T-helper 17 cell (primary cell): ENCODE measurements at regions not wholly inside any gene's neighbourhood (a gene's known extent, or its start where the extent isn't known, plus 50 kb on each side); places are given as distances from the start of the nearest gene placed in this dataset.
"Not testable (repeated sequence)": the region's sequence is repeated elsewhere in the genome, so short reads cannot be mapped to it uniquely, and the experiment has no call there.

Source experiments
- ATAC-seq: fragments of 150-1000 bp; cut with Tn5 transposase; 2 replicates; pipeline ENCODE4 v1.10.0; 2021; ENCODE audit warnings: mild to moderate bottlenecking, moderate library complexity
- DNase-seq, 3 donors: peaks; one replicate each; pipeline versions ENCODE4 v3.0.0 to v3.0.0-alpha.2; 2020 to 2021
- H3K9me3 ChIP-seq: one replicate; pipeline ENCODE4 v1.7.0; 2013; ENCODE audit warnings: low read length, mild to moderate bottlenecking; ENCODE audit not compliant: control insufficient read depth, poor library complexity, severe bottlenecking
- H3K27ac Mint-ChIP-seq: one replicate; pipeline ENCODE4 v1.8.0; 2022; ENCODE audit warnings: mild to moderate bottlenecking, moderate library complexity, mixed read lengths
- H3K27me3 Mint-ChIP-seq: one replicate; pipeline ENCODE4 v1.8.0; 2022; ENCODE audit warnings: mixed read lengths
- H3K36me3 Mint-ChIP-seq: one replicate; pipeline ENCODE4 v1.8.0; 2022; ENCODE audit warnings: low read depth, mixed read lengths
- H3K4me1 Mint-ChIP-seq: one replicate; pipeline ENCODE4 v1.8.0; 2022; ENCODE audit warnings: mild to moderate bottlenecking, mixed read lengths
- H3K4me3 Mint-ChIP-seq: one replicate; pipeline ENCODE4 v1.8.0; 2022; ENCODE audit warnings: mild to moderate bottlenecking, moderate library complexity, mixed read lengths

GRCh38 chr7:36064676-36065075 is 88.4 kb upstream of the EEPD1 start:
- Mint-ChIP-seq H3K27me3 (peaks cover 13% of the 10 kb centered on the region), H3K4me1 (no peaks in the 10 kb centered on the region), H3K27ac (no peak overlapping the region), H3K36me3 (no peaks in the 10 kb centered on the region), H3K4me3 (no peak overlapping the region)
- ATAC-seq, result no peak
- no peaks in the 10 kb centered on the region for H3K9me3 ChIP-seq
- DNase-seq, result no peak

- H3K36me3 Mint-ChIP-seq, H3K27ac Mint-ChIP-seq, H3K4me1 Mint-ChIP-seq, ATAC-seq, H3K4me3 Mint-ChIP-seq, DNase-seq, H3K9me3 ChIP-seq: not testable (repeated sequence)
- H3K27me3 Mint-ChIP-seq, result peaks cover 17% of the 10 kb centered on the region
Observed at GRCh38 chr7:36065563-36066342, 87.3 kb upstream of the EEPD1 start.

- Mint-ChIP-seq H3K4me3 (no peak overlapping the region), H3K27ac (no peak overlapping the region), H3K36me3 (no peaks in the 10 kb centered on the region), H3K27me3 (peaks cover 17% of the 10 kb centered on the region), H3K4me1 (no peaks in the 10 kb centered on the region)
- ATAC-seq, result no peak
- no peak for DNase-seq
- no peaks in the 10 kb centered on the region for H3K9me3 ChIP-seq
Observed at GRCh38 chr7:36066343-36066664, 86.8 kb upstream of the EEPD1 start.

- H3K4me1 Mint-ChIP-seq, result no peaks in the 10 kb centered on the region
- H3K27ac Mint-ChIP-seq, result no peak overlapping the region
- no peaks in the 10 kb centered on the region for H3K36me3 Mint-ChIP-seq
- H3K9me3 ChIP-seq, result no peaks in the 10 kb centered on the region
- ATAC-seq (no peak), DNase-seq (no peak)
- no peak overlapping the region for H3K4me3 Mint-ChIP-seq
- H3K27me3 Mint-ChIP-seq, result peaks cover 11% of the 10 kb centered on the region
Observed at GRCh38 chr7:36070230-36070629, 82.8 kb upstream of the EEPD1 start.

DNA sequence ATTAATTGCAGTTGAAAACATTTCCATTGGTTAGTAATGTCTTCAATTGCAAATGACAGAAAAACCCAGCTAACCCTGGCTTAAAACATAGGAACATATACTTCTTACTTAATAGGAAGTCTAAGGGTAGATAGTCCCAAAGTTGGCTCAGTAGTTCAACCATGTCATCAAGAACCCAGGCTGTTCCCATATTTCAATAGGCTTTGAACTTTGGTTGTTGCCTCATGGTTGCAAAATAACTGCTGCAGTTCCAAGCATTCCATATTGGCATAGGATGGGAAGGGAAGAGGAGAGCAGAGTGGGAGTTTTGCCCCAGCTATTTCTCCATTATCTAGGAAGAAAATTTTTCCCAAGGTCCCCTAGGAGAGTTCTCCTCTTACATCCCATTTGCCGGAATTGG is 81.4 kb upstream of the EEPD1 start:
- H3K9me3 ChIP-seq, result no peaks in the 10 kb centered on the region
- no peak for DNase-seq
- Mint-ChIP-seq H3K4me1 (no peaks in the 10 kb centered on the region), H3K27me3 (peaks cover 11% of the 10 kb centered on the region), H3K27ac (no peak overlapping the region), H3K4me3 (no peak overlapping the region), H3K36me3 (no peaks in the 10 kb centered on the region)
- no peak for ATAC-seq

DNA sequence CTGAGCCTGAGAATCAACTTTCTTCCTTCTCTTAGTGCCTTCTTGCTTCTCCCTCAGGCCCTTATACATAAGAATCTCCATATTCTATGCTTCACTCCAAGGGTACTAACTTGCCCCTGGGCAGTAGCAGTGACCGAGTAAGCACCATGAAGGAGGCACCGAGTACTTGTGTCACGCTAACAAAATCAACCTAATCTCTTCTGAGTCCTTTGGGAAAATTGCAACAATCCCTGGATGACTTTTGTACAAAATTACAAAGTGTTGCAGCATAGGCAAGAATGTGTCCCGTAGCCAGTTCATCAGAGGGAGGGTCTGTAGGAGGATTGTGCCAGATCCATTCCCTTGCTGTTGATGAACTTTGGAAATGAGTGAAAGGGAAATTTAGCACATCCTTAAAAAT is 80.4 kb upstream of the EEPD1 start:
- Mint-ChIP-seq H3K4me3 (no peak overlapping the region), H3K36me3 (no peaks in the 10 kb centered on the region), H3K27me3 (peaks cover 11% of the 10 kb centered on the region), H3K4me1 (no peaks in the 10 kb centered on the region), H3K27ac (no peak overlapping the region)
- H3K9me3 ChIP-seq, result no peaks in the 10 kb centered on the region
- ATAC-seq, result no peak
- DNase-seq, result no peak

DNA sequence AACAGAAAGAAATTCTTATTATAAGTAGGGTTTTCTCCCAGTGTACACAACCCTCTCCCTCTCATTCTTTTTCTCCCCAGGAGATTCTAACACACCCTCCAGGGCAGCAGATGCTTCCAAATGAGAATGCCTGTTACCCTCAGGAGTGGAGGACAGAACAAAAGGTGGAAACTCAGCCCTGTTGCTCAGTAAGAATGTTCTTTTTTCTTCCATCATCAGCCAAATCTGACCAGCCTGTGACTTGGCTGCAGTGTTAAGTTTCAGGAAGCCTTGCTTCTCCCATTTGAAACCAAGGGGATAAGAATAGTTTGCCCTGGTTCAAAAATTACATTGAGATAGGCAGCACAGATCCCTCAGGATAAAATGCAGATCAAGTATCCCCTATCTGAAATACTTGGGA is 77.5 kb upstream of the EEPD1 start:
- ATAC-seq, result no peak
- no peaks in the 10 kb centered on the region for H3K27me3 Mint-ChIP-seq
- no peak overlapping the region for H3K4me3 Mint-ChIP-seq

GRCh38 chr7:36076074-36076473 is 77.0 kb upstream of the EEPD1 start:
- no peak for DNase-seq
- no peaks in the 10 kb centered on the region for H3K9me3 ChIP-seq
- no peak overlapping the region for H3K4me3 Mint-ChIP-seq
- no peak overlapping the region for H3K27ac Mint-ChIP-seq
- no peaks in the 10 kb centered on the region for H3K4me1 Mint-ChIP-seq
- H3K36me3 Mint-ChIP-seq, result no peaks in the 10 kb centered on the region
- H3K27me3 Mint-ChIP-seq, result no peaks in the 10 kb centered on the region
- no peak for ATAC-seq

More for the DNA sequence above, 77.5 kb upstream of the EEPD1 start:
- H3K9me3 ChIP-seq, result no peaks in the 10 kb centered on the region
- no peaks in the 10 kb centered on the region for H3K36me3 Mint-ChIP-seq
- no peak for DNase-seq
- no peaks in the 10 kb centered on the region for H3K4me1 Mint-ChIP-seq
- no peak overlapping the region for H3K27ac Mint-ChIP-seq

- no peak overlapping the region for H3K4me3 Mint-ChIP-seq
- H3K4me1 Mint-ChIP-seq, result peaks cover 2% of the 10 kb centered on the region
- DNase-seq (no peak), ATAC-seq (no peak)
- H3K9me3 ChIP-seq, result no peaks in the 10 kb centered on the region
- H3K27me3 Mint-ChIP-seq, result no peaks in the 10 kb centered on the region
- H3K27ac Mint-ChIP-seq, result no peak overlapping the region
- peaks cover 4% of the 10 kb centered on the region for H3K36me3 Mint-ChIP-seq
Observed at GRCh38 chr7:36078816-36079360, 74.2 kb upstream of the EEPD1 start.

DNA sequence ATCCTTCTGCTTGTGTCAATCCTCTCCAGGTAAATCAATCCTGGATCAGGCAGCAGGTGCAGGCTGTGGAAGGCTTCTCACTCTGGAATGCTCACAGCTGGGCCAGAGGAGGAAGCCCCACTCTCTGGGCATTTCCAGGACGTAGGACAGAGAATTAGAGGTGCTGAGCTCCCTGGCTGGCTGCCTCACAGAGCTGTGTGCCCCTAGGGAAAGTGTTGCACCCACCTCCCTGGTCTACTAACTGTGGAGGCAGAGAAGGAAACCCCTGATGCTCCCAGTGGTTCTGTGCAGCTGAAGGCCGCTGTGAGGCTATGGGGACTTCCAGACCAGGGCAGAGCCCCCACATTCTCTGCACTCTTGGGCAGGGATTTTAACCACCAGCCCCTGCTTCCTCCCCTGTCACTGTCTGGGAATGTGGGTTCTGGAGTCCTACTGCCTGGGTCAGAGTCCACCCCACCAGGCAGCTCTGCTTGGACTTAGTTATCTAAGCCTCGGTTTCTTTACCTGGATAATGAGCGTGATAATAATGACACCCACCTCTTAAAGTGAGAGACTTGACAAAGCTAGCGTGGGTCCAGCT is 73.5 kb upstream of the EEPD1 start:
- DNase-seq (no peak), ATAC-seq (no peak)
- Mint-ChIP-seq H3K4me1 (peaks cover 2% of the 10 kb centered on the region), H3K27ac (no peak overlapping the region), H3K36me3 (peaks cover 4% of the 10 kb centered on the region), H3K4me3 (no peak overlapping the region), H3K27me3 (no peaks in the 10 kb centered on the region)
- no peaks in the 10 kb centered on the region for H3K9me3 ChIP-seq

DNA sequence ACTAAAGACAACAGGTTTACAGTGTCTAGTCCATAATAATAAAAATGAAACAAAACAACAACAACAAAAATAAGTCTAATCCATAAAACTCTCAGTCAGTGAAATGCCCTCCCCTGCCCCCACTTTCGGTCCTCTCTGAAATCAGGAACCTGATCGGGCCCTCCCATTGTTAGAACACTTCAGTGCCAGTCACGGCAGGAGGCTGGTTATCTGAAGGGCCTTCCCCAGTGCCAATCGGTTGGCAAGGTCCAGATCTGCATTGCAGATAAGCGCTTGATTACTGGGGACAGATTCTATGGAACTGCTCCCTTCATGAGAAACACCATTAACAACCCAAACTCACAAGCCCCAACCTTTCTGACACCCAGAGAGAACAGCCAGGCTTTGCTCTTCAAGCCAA is 72.2 kb upstream of the EEPD1 start:
- Mint-ChIP-seq H3K27me3 (no peaks in the 10 kb centered on the region), H3K4me1 (peaks cover 2% of the 10 kb centered on the region), H3K4me3 (no peak overlapping the region), H3K27ac (no peak overlapping the region), H3K36me3 (peaks cover 4% of the 10 kb centered on the region)
- H3K9me3 ChIP-seq, result no peaks in the 10 kb centered on the region
- no peak for ATAC-seq
- no peak for DNase-seq

- Mint-ChIP-seq H3K4me1 (peaks cover 2% of the 10 kb centered on the region), H3K27ac (no peak overlapping the region), H3K36me3 (peaks cover 4% of the 10 kb centered on the region), H3K4me3 (no peak overlapping the region), H3K27me3 (no peaks in the 10 kb centered on the region)
- H3K9me3 ChIP-seq, result no peaks in the 10 kb centered on the region
- ATAC-seq (no peak), DNase-seq (no peak)
Observed at GRCh38 chr7:36082216-36082615, 70.8 kb upstream of the EEPD1 start.

DNA sequence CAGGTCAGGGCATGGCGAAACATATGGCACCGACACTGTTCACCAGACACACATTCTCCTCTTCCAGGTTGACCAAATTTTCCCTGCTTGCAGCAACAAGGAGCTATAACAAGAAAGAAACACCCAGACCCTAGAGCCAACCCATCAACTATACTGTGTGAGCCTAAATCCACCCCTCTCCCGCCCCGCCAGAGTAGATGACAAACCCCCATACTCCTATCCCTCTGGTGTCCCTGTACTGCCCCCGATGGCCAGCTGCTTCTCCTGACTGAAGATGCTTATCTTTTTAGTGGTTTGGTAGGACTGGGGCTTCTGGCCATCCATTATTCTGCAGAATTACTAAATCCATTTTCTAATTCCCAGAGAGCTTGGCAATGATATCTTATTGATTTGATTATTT is 70.1 kb upstream of the EEPD1 start:
- H3K27ac Mint-ChIP-seq, result no peak overlapping the region
- no peaks in the 10 kb centered on the region for H3K27me3 Mint-ChIP-seq

More for the DNA sequence above, 70.1 kb upstream of the EEPD1 start:
- H3K4me1 Mint-ChIP-seq, result peaks cover 2% of the 10 kb centered on the region
- no peak for ATAC-seq
- DNase-seq, result no peak
- H3K4me3 Mint-ChIP-seq, result no peak overlapping the region
- no peaks in the 10 kb centered on the region for H3K9me3 ChIP-seq
- H3K36me3 Mint-ChIP-seq, result peaks cover 4% of the 10 kb centered on the region
